Nephron (organoid): ENCODE measurements at regions not wholly inside any gene's neighbourhood (a gene's known extent, or its start where the extent isn't known, plus 50 kb on each side); places are given as distances from the start of the nearest gene placed in this dataset.

Source experiments
- H3K27ac Mint-ChIP-seq, 3 experiments: 2 replicates each; pipeline ENCODE4 v1.8.0; 2020; ENCODE audit warnings: mixed read lengths in 3 of 3, mild to moderate bottlenecking in 2 of 3, moderate library complexity in 1 of 3
- H3K27me3 Mint-ChIP-seq: 2 replicates; pipeline ENCODE4 v1.8.0; 2021; ENCODE audit warnings: low read depth, mild to moderate bottlenecking, moderate library complexity, mixed read lengths
- H3K36me3 Mint-ChIP-seq: 2 replicates; pipeline ENCODE4 v1.8.0; 2020; ENCODE audit warnings: low read depth, mixed read lengths
- H3K4me1 Mint-ChIP-seq: 2 replicates; pipeline ENCODE4 v1.8.0; 2020; ENCODE audit warnings: mixed read lengths
- H3K4me3 Mint-ChIP-seq, 3 experiments: 2 replicates each; pipeline ENCODE4 v1.8.0; 2020; ENCODE audit warnings: mild to moderate bottlenecking in 3 of 3, mixed read lengths in 3 of 3, moderate library complexity in 2 of 3
- H3K9me3 Mint-ChIP-seq: 2 replicates; pipeline ENCODE4 v1.8.0; 2020; ENCODE audit warnings: mixed read lengths
- CTCF ChIP-seq, 3 experiments: fragments of 200-600 bp; sonication (generic); IDR thresholded peaks; one replicate each; pipeline ENCODE4 v1.5.0; 2021; ENCODE audit warnings: antibody characterized with exemption in 3 of 3; ENCODE audit not compliant: unreplicated experiment in 3 of 3

GRCh38 chr16:48047720-48048119 lies 108.1 kb downstream of the ABCC12 start:
- no peak for TF ChIP-seq CTCF (IDR thresholded peaks at IDR 0.05; ENCODE audit: unreplicated experiment in 3 of 3)
- H3K9me3 Mint-ChIP-seq, result no peaks in the 10 kb centered on the region
- no peaks in the 10 kb centered on the region for H3K4me1 Mint-ChIP-seq
- peaks cover 20% of the 10 kb centered on the region for H3K27me3 Mint-ChIP-seq
- no peaks in the 10 kb centered on the region for H3K36me3 Mint-ChIP-seq
- no peak overlapping the region for H3K27ac Mint-ChIP-seq
- H3K4me3 Mint-ChIP-seq, result no peak overlapping the region

- Mint-ChIP-seq H3K27me3 (peaks cover 20% of the 10 kb centered on the region), H3K27ac (no peak overlapping the region), H3K4me3 (no peak overlapping the region), H3K4me1 (no peaks in the 10 kb centered on the region), H3K36me3 (no peaks in the 10 kb centered on the region), H3K9me3 (no peaks in the 10 kb centered on the region)
- TF ChIP-seq CTCF (IDR thresholded peaks at IDR 0.05; ENCODE audit: unreplicated experiment in 3 of 3), result no peak
Observed at GRCh38 chr16:48047241-48047640, 108.6 kb downstream of the ABCC12 start.

GRCh38 chr16:48044117-48044516 lies 111.7 kb downstream of the ABCC12 start:
- Mint-ChIP-seq H3K27me3 (peaks cover 13% of the 10 kb centered on the region), H3K4me3 (no peak overlapping the region), H3K27ac (no peak overlapping the region), H3K9me3 (no peaks in the 10 kb centered on the region), H3K36me3 (no peaks in the 10 kb centered on the region), H3K4me1 (no peaks in the 10 kb centered on the region)
- no peak for TF ChIP-seq CTCF (IDR thresholded peaks at IDR 0.05; ENCODE audit: unreplicated experiment in 3 of 3)

- Mint-ChIP-seq H3K36me3 (no peaks in the 10 kb centered on the region), H3K9me3 (no peaks in the 10 kb centered on the region), H3K4me1 (no peaks in the 10 kb centered on the region), H3K4me3 (no peak overlapping the region), H3K27ac (no peak overlapping the region), H3K27me3 (peaks cover 16% of the 10 kb centered on the region)
- peak in 1 of 3 experiments; percentile 16 for TF ChIP-seq CTCF (IDR thresholded peaks at IDR 0.05; ENCODE audit: unreplicated experiment in 3 of 3)
Observed at GRCh38 chr16:48041981-48042421, 113.8 kb downstream of the ABCC12 start.

- Mint-ChIP-seq H3K36me3 (no peaks in the 10 kb centered on the region), H3K27me3 (peaks cover 12% of the 10 kb centered on the region), H3K9me3 (no peaks in the 10 kb centered on the region), H3K4me1 (no peaks in the 10 kb centered on the region), H3K4me3 (no peak overlapping the region), H3K27ac (no peak overlapping the region)
- no peak for TF ChIP-seq CTCF (IDR thresholded peaks at IDR 0.05; ENCODE audit: unreplicated experiment in 3 of 3)
Observed at GRCh38 chr16:48035142-48035541, 120.7 kb downstream of the ABCC12 start.

- no peaks in the 10 kb centered on the region for H3K4me1 Mint-ChIP-seq
- H3K27me3 Mint-ChIP-seq, result no peaks in the 10 kb centered on the region
- no peak overlapping the region for H3K27ac Mint-ChIP-seq
- TF ChIP-seq CTCF (IDR thresholded peaks at IDR 0.05; ENCODE audit: unreplicated experiment in 3 of 3), result no peak
- no peaks in the 10 kb centered on the region for H3K36me3 Mint-ChIP-seq
- no peak overlapping the region for H3K4me3 Mint-ChIP-seq
- H3K9me3 Mint-ChIP-seq, result no peaks in the 10 kb centered on the region
Observed at GRCh38 chr16:48030926-48031325, 124.9 kb downstream of the ABCC12 start.
